Activated naive CD8-positive, alpha-beta T cell treated with anti-CD3 and anti-CD28 coated beads, Interleukin-2, amount 50 U/mL, for 16 hours (primary cell): ENCODE measurements at regions not wholly inside any gene's neighbourhood (a gene's known extent, or its start where the extent isn't known, plus 50 kb on each side); places are given as distances from the start of the nearest gene placed in this dataset.
"Not testable (repeated sequence)": the region's sequence is repeated elsewhere in the genome, so short reads cannot be mapped to it uniquely, and the experiment has no call there.

ENCODE experiments used
- DNase-seq: peaks from one replicate; pipeline ENCODE4 v3.0.0-alpha.2; 2020; ENCODE audit warnings: low read depth, low spot score

GRCh38 chr5:152113401-152113800 lies 188.8 kb upstream of the GLRA1 start:
- no peak for DNase-seq

- no peak for DNase-seq
Measured at GRCh38 chr5:152107220-152107619, 182.6 kb upstream of the GLRA1 start.

GRCh38 chr5:152106571-152106970 lies 181.9 kb upstream of the GLRA1 start:
- DNase-seq, result no peak

- DNase-seq, result no peak
Measured at GRCh38 chr5:152105085-152105484, 180.4 kb upstream of the GLRA1 start.

- DNase-seq, result no peak
Measured at GRCh38 chr5:152104211-152104610, 179.6 kb upstream of the GLRA1 start.

- not testable (repeated sequence) for DNase-seq
Measured at GRCh38 chr5:152102908-152103307, 178.3 kb upstream of the GLRA1 start.

- DNase-seq, result no peak
Measured at GRCh38 chr5:152102057-152102456, 177.4 kb upstream of the GLRA1 start.

GRCh38 chr5:152100462-152100861 lies 175.8 kb upstream of the GLRA1 start:
- no peak for DNase-seq

- DNase-seq, result no peak
Measured at GRCh38 chr5:152097128-152097527, 172.5 kb upstream of the GLRA1 start.

GRCh38 chr5:152094716-152095115 lies 170.1 kb upstream of the GLRA1 start:
- no peak for DNase-seq

- no peak for DNase-seq
Measured at GRCh38 chr5:152094060-152094459, 169.4 kb upstream of the GLRA1 start.

GRCh38 chr5:152092580-152092979 lies 167.9 kb upstream of the GLRA1 start:
- no peak for DNase-seq

- no peak for DNase-seq
Measured at GRCh38 chr5:152089644-152090043, 165.0 kb upstream of the GLRA1 start.

GRCh38 chr5:152086668-152087067 lies 162.0 kb upstream of the GLRA1 start:
- DNase-seq, result no peak

GRCh38 chr5:152084476-152084875 lies 159.8 kb upstream of the GLRA1 start:
- no peak for DNase-seq

- no peak for DNase-seq
Measured at GRCh38 chr5:152083231-152083630, 158.6 kb upstream of the GLRA1 start.

- DNase-seq, result no peak
Measured at GRCh38 chr5:152072091-152072490, 147.4 kb upstream of the GLRA1 start.

- DNase-seq, result no peak
Measured at GRCh38 chr5:152070591-152070990, 145.9 kb upstream of the GLRA1 start.

- DNase-seq, result no peak
Measured at GRCh38 chr5:152066784-152067183, 142.1 kb upstream of the GLRA1 start.

- DNase-seq, result no peak
Measured at GRCh38 chr5:152063004-152063403, 138.4 kb upstream of the GLRA1 start.

GRCh38 chr5:152061095-152061494 lies 136.4 kb upstream of the GLRA1 start:
- DNase-seq, result no peak

- DNase-seq, result no peak
Measured at GRCh38 chr5:152058267-152058666, 133.6 kb upstream of the GLRA1 start.

- DNase-seq, result no peak
Measured at GRCh38 chr5:152056931-152057330, 132.3 kb upstream of the GLRA1 start.

GRCh38 chr5:152052470-152052869 lies 127.8 kb upstream of the GLRA1 start:
- DNase-seq, result no peak
